ENCODE measurements at regions not wholly inside any gene's neighbourhood (a gene's known extent, or its start where the extent isn't known, plus 50 kb on each side); places are given as distances from the start of the nearest gene placed in this dataset.
"Not testable (repeated sequence)": the region's sequence is repeated elsewhere in the genome, so short reads cannot be mapped to it uniquely, and the experiment has no call there.

- CTCF ChIA-PET = interaction anchor here (0.7 kb wide), 1 partner anchor 463 kb away, joined by 5 read pairs; no protein-coding TSS in a partner anchor
- no peaks in the 10 kb centered on the region for H3K27me3 Mint-ChIP-seq (ENCODE audit: unreplicated experiment)
- no peak overlapping the region for H3K4me3 Mint-ChIP-seq (ENCODE audit: low read depth, unreplicated experiment)
- TF ChIP-seq CTCF (IDR thresholded peaks at IDR 0.05; ENCODE audit: unreplicated experiment) = no peak
- intact Hi-C loops (cut with micrococcal nuclease; ENCODE audit: unreplicated experiment) = no loop called here
- no peaks in the 10 kb centered on the region for H3K9me3 Mint-ChIP-seq (ENCODE audit: low read depth, unreplicated experiment)
- no peak for DNase-seq
- BruUV-seq (replicated peaks) = no TSS peak
- no peaks in the 10 kb centered on the region for H3K36me3 Mint-ChIP-seq (ENCODE audit: insufficient read depth, unreplicated experiment)
- H3K27ac Mint-ChIP-seq (ENCODE audit: unreplicated experiment) = no peak overlapping the region
- peaks cover 18% of the 10 kb centered on the region for H3K4me1 Mint-ChIP-seq (ENCODE audit: low read depth, unreplicated experiment)
Observed at GRCh38 chr21:43284700-43285099, 115.9 kb downstream of the CRYAA start.

GRCh38 chr21:43284238-43284637 lies 115.4 kb downstream of the CRYAA start:
- Mint-ChIP-seq H3K4me1 (ENCODE audit: low read depth, unreplicated experiment) (peaks cover 18% of the 10 kb centered on the region), H3K9me3 (ENCODE audit: low read depth, unreplicated experiment) (no peaks in the 10 kb centered on the region), H3K4me3 (ENCODE audit: low read depth, unreplicated experiment) (no peak overlapping the region), H3K27me3 (ENCODE audit: unreplicated experiment) (no peaks in the 10 kb centered on the region), H3K36me3 (ENCODE audit: insufficient read depth, unreplicated experiment) (no peaks in the 10 kb centered on the region), H3K27ac (ENCODE audit: unreplicated experiment) (no peak overlapping the region)
- no peak for DNase-seq
- intact Hi-C loops (cut with micrococcal nuclease; ENCODE audit: unreplicated experiment) = no loop called here
- TF ChIP-seq CTCF (IDR thresholded peaks at IDR 0.05; ENCODE audit: unreplicated experiment) = no peak
- BruUV-seq (replicated peaks) = no TSS peak
- CTCF ChIA-PET = interaction anchor here (0.7 kb wide), 1 partner anchor 463 kb away, joined by 5 read pairs; no protein-coding TSS in a partner anchor

- H3K27me3 Mint-ChIP-seq (ENCODE audit: unreplicated experiment); H3K9me3 Mint-ChIP-seq (ENCODE audit: low read depth, unreplicated experiment); intact Hi-C loops (cut with micrococcal nuclease; ENCODE audit: unreplicated experiment); DNase-seq; H3K27ac Mint-ChIP-seq (ENCODE audit: unreplicated experiment); BruUV-seq (replicated peaks); H3K36me3 Mint-ChIP-seq (ENCODE audit: insufficient read depth, unreplicated experiment); H3K4me3 Mint-ChIP-seq (ENCODE audit: low read depth, unreplicated experiment): not testable (repeated sequence)
- CTCF ChIA-PET = interaction anchor here (0.7 kb wide), 1 partner anchor 463 kb away, joined by 5 read pairs; no protein-coding TSS in a partner anchor
- peaks cover 18% of the 10 kb centered on the region for H3K4me1 Mint-ChIP-seq (ENCODE audit: low read depth, unreplicated experiment)
Observed at GRCh38 chr21:43283925-43284221, 115.1 kb downstream of the CRYAA start.

GRCh38 chr21:43283136-43283924 lies 114.5 kb downstream of the CRYAA start:
- Mint-ChIP-seq H3K27ac (ENCODE audit: unreplicated experiment) (no peak overlapping the region), H3K27me3 (ENCODE audit: unreplicated experiment) (no peaks in the 10 kb centered on the region), H3K36me3 (ENCODE audit: insufficient read depth, unreplicated experiment) (no peaks in the 10 kb centered on the region), H3K4me3 (ENCODE audit: low read depth, unreplicated experiment) (no peak overlapping the region), H3K4me1 (ENCODE audit: low read depth, unreplicated experiment) (peaks cover 15% of the 10 kb centered on the region), H3K9me3 (ENCODE audit: low read depth, unreplicated experiment) (no peaks in the 10 kb centered on the region)
- intact Hi-C loops (cut with micrococcal nuclease; ENCODE audit: unreplicated experiment) = no loop called here
- no TSS peak for BruUV-seq (replicated peaks)
- CTCF ChIA-PET = no interaction called here
- DNase-seq = no peak
- TF ChIP-seq CTCF (IDR thresholded peaks at IDR 0.05; ENCODE audit: unreplicated experiment) = no peak

Data from Calu3 (cell line).